GM12892 (cell line): ENCODE measurements at regions not wholly inside any gene's neighbourhood (a gene's known extent, or its start where the extent isn't known, plus 50 kb on each side); places are given as distances from the start of the nearest gene placed in this dataset.
"Not testable (repeated sequence)": the region's sequence is repeated elsewhere in the genome, so short reads cannot be mapped to it uniquely, and the experiment has no call there.

Experiments
- POLR2A ChIP-seq: IDR thresholded peaks from 2 replicates; pipeline ENCODE4 v1.6.1; 2011; ENCODE audit warnings: low read depth, low read length, control low read depth
- POLR2AphosphoS5 ChIP-seq: IDR thresholded peaks from 2 replicates; pipeline ENCODE4 v1.6.1; 2011; ENCODE audit warnings: low read depth, low read length, control low read depth
- TAF1 ChIP-seq: IDR thresholded peaks from 2 replicates; pipeline ENCODE4 v1.6.1; 2011; ENCODE audit warnings: low read depth, mild to moderate bottlenecking, control low read depth, low read length, borderline replicate concordance

- not testable (repeated sequence) for TF ChIP-seq POLR2A, TAF1, POLR2AphosphoS5
Measured at GRCh38 chr11:21659377-21659776, 533.5 kb upstream of the ANO5 start.
